GM12878 (cell line): ENCODE measurements at regions not wholly inside any gene's neighbourhood (a gene's known extent, or its start where the extent isn't known, plus 50 kb on each side); places are given as distances from the start of the nearest gene placed in this dataset.

Source experiments
- ATAC-seq: fragments of 200-7000 bp; cut with Tn5 transposase; 3 replicates; pipeline ENCODE4 v1.9.1; 2020; ENCODE audit warnings: mild to moderate bottlenecking, moderate library complexity
- BruUV-seq: library from RNA; stranded (reverse); fragments of 400-500 nt; replicated peaks from 2 replicates; lab custom pipeline; 2021; lab: Mats Ljungman, UMichigan
- CTCF ChIA-PET: fragments of 300-600 bp; sonication (Branson Sonifier 250); formaldehyde crosslinking; extraction: SDS; loops from one replicate; lab custom pipeline; 2021; ENCODE audit warnings: inconsistent platforms; lab: Yijun Ruan, JAX
- POLR2A ChIA-PET: fragments of 350-600 bp; formaldehyde crosslinking; extraction: SDS; loops from one replicate; lab custom pipeline; 2021; ENCODE audit warnings: inconsistent platforms; lab: Charles Lee
- RAD21 ChIA-PET: fragments of 300-600 bp; sonication (Branson Sonifier 250); formaldehyde crosslinking; loops from one replicate; lab custom pipeline; 2023; ENCODE audit warnings: antibody characterized with exemption; ENCODE audit not compliant: unreplicated experiment; lab: Charles Lee
- SMC1A ChIA-PET: fragments of 300-600 bp; sonication (Branson Sonifier 250); formaldehyde crosslinking; loops from one replicate; lab custom pipeline; 2023; ENCODE audit not compliant: unreplicated experiment, uncharacterized antibody; lab: Charles Lee
- DNase-seq: peaks from one replicate; pipeline ENCODE4 v3.0.0-alpha.2; 2011; ENCODE audit warnings: low read depth, low spot score
- FAIRE-seq: peaks from 3 replicates; lab custom pipeline; 2011; peaks lifted over from hg19 to GRCh38; lab: Jason Lieb, UNC
- H2AFZ ChIP-seq: 2 replicates; pipeline ENCODE4 v1.6.0; 2011; ENCODE audit warnings: low read depth, low read length, control low read depth; ENCODE audit not compliant: control insufficient read depth
- H3K27ac ChIP-seq: 2 replicates; pipeline ENCODE4 v1.5.1; 2011; ENCODE audit warnings: control low read depth; ENCODE audit not compliant: control insufficient read depth, insufficient read depth
- H3K27me3 ChIP-seq, 2 experiments: replicated peaks in 1 of 2; 2 replicates each; pipeline versions ENCODE4 v1.6.0 to v1.6.1; 2011; ENCODE audit warnings: low read length in 1 of 2; ENCODE audit not compliant: control insufficient read depth in 2 of 2, insufficient read depth in 2 of 2
- H3K36me3 ChIP-seq, 2 experiments: 2 replicates each; pipeline ENCODE4 v1.5.1; 2011; ENCODE audit warnings: low read length in 1 of 2; ENCODE audit not compliant: control insufficient read depth in 2 of 2, insufficient read depth in 2 of 2
- H3K4me1 ChIP-seq: 2 replicates; pipeline ENCODE4 v1.6.1; 2011; ENCODE audit warnings: mild to moderate bottlenecking, low read length, moderate library complexity, mixed read lengths; ENCODE audit not compliant: control insufficient read depth, insufficient read depth
- H3K4me2 ChIP-seq: 2 replicates; pipeline ENCODE4 v1.6.0; 2011; ENCODE audit warnings: control low read depth; ENCODE audit not compliant: control insufficient read depth, insufficient read depth
- H3K4me3 ChIP-seq: fragments of 200-600 bp; sonication (generic); 2 replicates; pipeline ENCODE4 v1.5.1; 2016
- H3K79me2 ChIP-seq: 2 replicates; pipeline ENCODE4 v1.6.0; 2011; ENCODE audit warnings: low read length; ENCODE audit not compliant: control insufficient read depth, insufficient read depth
- H3K9ac ChIP-seq: 2 replicates; pipeline ENCODE4 v1.8.0; 2011; ENCODE audit warnings: low read length, control low read depth, mixed read lengths; ENCODE audit not compliant: control insufficient read depth, insufficient read depth
- H3K9me3 ChIP-seq: replicated peaks from 3 replicates; pipeline ENCODE4 v1.5.1; 2011; ENCODE audit warnings: mild to moderate bottlenecking, low read length; ENCODE audit not compliant: control insufficient read depth, insufficient read depth
- H4K20me1 ChIP-seq: 2 replicates; pipeline ENCODE4 v1.6.0; 2011; ENCODE audit not compliant: control insufficient read depth, insufficient read depth
- ASH2L ChIP-seq: fragments of 300-600, 200-600 bp; sonication (generic); IDR thresholded peaks from 2 replicates; pipeline ENCODE4 v1.6.1; 2017; ENCODE audit warnings: low read depth, mild to moderate bottlenecking, borderline replicate concordance
- ATF3 ChIP-seq: IDR thresholded peaks from 2 replicates; pipeline ENCODE4 v1.6.1; 2011; ENCODE audit warnings: low read depth, mild to moderate bottlenecking, low read length, moderate library complexity, borderline replicate concordance; ENCODE audit errors: extremely low read depth
- DPF2 ChIP-seq: fragments of 450-650 bp; IDR thresholded peaks from 2 replicates; pipeline ENCODE4 v1.6.1; 2017; ENCODE audit warnings: mild to moderate bottlenecking
- HCFC1 ChIP-seq: fragments of 150-350 bp; IDR thresholded peaks from 2 replicates; pipeline ENCODE4 v1.6.1; 2014; ENCODE audit warnings: low read length
- NFYA ChIP-seq: IDR thresholded peaks from 2 replicates; pipeline ENCODE4 v1.6.1; 2011; ENCODE audit warnings: low read depth, mild to moderate bottlenecking, low read length, improper control_type of control experiment, borderline replicate concordance
- PML ChIP-seq: IDR thresholded peaks from 2 replicates; pipeline ENCODE4 v1.6.1; 2012; ENCODE audit warnings: low read length, inconsistent platforms
- POLR2AphosphoS2 ChIP-seq: IDR thresholded peaks from 2 replicates; pipeline ENCODE4 v1.6.1; 2011; ENCODE audit warnings: low read depth, mild to moderate bottlenecking, low read length, improper control_type of control experiment, moderate library complexity
- RAD51 ChIP-seq: fragments of 450-650 bp; IDR thresholded peaks from 2 replicates; pipeline ENCODE4 v1.6.1; 2016; ENCODE audit warnings: moderate library complexity, mild to moderate bottlenecking, inconsistent platforms
- RCOR1 ChIP-seq: conservative IDR thresholded peaks from 2 replicates; pipeline ENCODE4 v1.6.1; 2012; ENCODE audit warnings: low read depth, low read length, improper control_type of control experiment
- SMARCA5 ChIP-seq: fragments of 450-650 bp; IDR thresholded peaks from 2 replicates; pipeline ENCODE4 v1.6.1; 2017; ENCODE audit warnings: mild to moderate bottlenecking
- YY1 ChIP-seq: IDR thresholded peaks from 2 replicates; pipeline ENCODE4 v1.6.1; 2011; ENCODE audit warnings: low read depth, mild to moderate bottlenecking, low read length
- ZZZ3 ChIP-seq: IDR thresholded peaks from 2 replicates; pipeline ENCODE4 v1.6.1; 2011; ENCODE audit warnings: low read depth; ENCODE audit not compliant: control insufficient read depth, insufficient read length
- WGBS: methylation state at CpG from one replicate; pipeline ENCODE4 v1.1.6; 2016; ENCODE audit warnings: low lambda C conversion rate; ENCODE audit not compliant: insufficient replicate concordance, insufficient coverage; ENCODE audit errors: missing lambda C conversion rate; 5-methylcytosine and 5-hydroxymethylcytosine counted together
- in situ Hi-C: fragments of 300-500 bp; cut with MboI; formaldehyde crosslinking; loops from 9 replicates; pipeline ENCODE4 v1.14.3; 2018; ENCODE audit warnings: mixed read lengths
- intact Hi-C: fragments of 100-400 bp; cut with micrococcal nuclease; formaldehyde crosslinking; loops from one replicate; pipeline ENCODE4 v1.14.2; 2022; ENCODE audit not compliant: unreplicated experiment
- TF ChIP-seq, protein P1 (sequence below): IDR thresholded peaks from 2 replicates; pipeline ENCODE4 v1.6.1; 2012; ENCODE audit warnings: mild to moderate bottlenecking, low read depth, low read length
- TF ChIP-seq, protein P2 (sequence below): fragments of 450-650 bp; IDR thresholded peaks from 2 replicates; pipeline ENCODE4 v1.6.1; 2018; ENCODE audit warnings: mild to moderate bottlenecking, low read depth, moderate library complexity; ENCODE audit not compliant: partially characterized antibody
- TF ChIP-seq, protein P3 (sequence below): fragments of 450-650 bp; IDR thresholded peaks from 2 replicates; pipeline ENCODE4 v1.6.1; 2016; ENCODE audit warnings: mild to moderate bottlenecking

- TF ChIP-seq, protein P1, sequence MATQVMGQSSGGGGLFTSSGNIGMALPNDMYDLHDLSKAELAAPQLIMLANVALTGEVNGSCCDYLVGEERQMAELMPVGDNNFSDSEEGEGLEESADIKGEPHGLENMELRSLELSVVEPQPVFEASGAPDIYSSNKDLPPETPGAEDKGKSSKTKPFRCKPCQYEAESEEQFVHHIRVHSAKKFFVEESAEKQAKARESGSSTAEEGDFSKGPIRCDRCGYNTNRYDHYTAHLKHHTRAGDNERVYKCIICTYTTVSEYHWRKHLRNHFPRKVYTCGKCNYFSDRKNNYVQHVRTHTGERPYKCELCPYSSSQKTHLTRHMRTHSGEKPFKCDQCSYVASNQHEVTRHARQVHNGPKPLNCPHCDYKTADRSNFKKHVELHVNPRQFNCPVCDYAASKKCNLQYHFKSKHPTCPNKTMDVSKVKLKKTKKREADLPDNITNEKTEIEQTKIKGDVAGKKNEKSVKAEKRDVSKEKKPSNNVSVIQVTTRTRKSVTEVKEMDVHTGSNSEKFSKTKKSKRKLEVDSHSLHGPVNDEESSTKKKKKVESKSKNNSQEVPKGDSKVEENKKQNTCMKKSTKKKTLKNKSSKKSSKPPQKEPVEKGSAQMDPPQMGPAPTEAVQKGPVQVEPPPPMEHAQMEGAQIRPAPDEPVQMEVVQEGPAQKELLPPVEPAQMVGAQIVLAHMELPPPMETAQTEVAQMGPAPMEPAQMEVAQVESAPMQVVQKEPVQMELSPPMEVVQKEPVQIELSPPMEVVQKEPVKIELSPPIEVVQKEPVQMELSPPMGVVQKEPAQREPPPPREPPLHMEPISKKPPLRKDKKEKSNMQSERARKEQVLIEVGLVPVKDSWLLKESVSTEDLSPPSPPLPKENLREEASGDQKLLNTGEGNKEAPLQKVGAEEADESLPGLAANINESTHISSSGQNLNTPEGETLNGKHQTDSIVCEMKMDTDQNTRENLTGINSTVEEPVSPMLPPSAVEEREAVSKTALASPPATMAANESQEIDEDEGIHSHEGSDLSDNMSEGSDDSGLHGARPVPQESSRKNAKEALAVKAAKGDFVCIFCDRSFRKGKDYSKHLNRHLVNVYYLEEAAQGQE = no peak
These were observed 621.9 kb upstream of the GHITM start (continued) for GRCh38 chr10:83517456-83517855.

DNA sequence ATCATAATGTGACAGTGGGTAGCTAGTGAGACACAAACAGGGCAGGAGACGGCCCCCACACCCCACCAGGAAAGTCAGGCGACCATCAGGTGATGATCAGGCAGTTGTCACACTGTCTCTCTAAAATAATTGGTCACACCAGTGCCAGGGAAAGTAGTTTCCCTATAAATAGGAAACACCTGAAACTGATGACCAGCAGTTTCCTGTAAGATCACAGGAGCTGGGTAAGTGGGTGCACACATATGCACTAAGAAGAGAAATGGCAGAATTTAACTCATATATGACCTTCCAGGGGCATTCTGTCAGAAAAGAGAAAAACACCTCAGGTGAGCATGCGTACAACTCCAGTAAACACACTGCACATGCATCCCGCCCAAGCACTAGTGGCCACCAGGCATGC lies 620.5 kb upstream of the GHITM start:
- no peak overlapping the region for H2AFZ ChIP-seq
- in situ Hi-C loops (no loop called here), intact Hi-C loops (no loop called here)
- ATAC-seq (no peak), FAIRE-seq (no peak), DNase-seq (no peak)
- TF ChIP-seq DPF2 (no peak), PML (no peak), RAD51 (no peak), ASH2L (no peak), NFYA (no peak), ATF3 (no peak), ZZZ3 (no peak), RCOR1 (no peak), HCFC1 (no peak), POLR2AphosphoS2 (no peak), SMARCA5 (no peak), YY1 (no peak)
- TF ChIP-seq, protein P2, sequence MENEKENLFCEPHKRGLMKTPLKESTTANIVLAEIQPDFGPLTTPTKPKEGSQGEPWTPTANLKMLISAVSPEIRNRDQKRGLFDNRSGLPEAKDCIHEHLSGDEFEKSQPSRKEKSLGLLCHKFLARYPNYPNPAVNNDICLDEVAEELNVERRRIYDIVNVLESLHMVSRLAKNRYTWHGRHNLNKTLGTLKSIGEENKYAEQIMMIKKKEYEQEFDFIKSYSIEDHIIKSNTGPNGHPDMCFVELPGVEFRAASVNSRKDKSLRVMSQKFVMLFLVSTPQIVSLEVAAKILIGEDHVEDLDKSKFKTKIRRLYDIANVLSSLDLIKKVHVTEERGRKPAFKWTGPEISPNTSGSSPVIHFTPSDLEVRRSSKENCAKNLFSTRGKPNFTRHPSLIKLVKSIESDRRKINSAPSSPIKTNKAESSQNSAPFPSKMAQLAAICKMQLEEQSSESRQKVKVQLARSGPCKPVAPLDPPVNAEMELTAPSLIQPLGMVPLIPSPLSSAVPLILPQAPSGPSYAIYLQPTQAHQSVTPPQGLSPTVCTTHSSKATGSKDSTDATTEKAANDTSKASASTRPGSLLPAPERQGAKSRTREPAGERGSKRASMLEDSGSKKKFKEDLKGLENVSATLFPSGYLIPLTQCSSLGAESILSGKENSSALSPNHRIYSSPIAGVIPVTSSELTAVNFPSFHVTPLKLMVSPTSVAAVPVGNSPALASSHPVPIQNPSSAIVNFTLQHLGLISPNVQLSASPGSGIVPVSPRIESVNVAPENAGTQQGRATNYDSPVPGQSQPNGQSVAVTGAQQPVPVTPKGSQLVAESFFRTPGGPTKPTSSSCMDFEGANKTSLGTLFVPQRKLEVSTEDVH = no peak
- TF ChIP-seq, protein P3, sequence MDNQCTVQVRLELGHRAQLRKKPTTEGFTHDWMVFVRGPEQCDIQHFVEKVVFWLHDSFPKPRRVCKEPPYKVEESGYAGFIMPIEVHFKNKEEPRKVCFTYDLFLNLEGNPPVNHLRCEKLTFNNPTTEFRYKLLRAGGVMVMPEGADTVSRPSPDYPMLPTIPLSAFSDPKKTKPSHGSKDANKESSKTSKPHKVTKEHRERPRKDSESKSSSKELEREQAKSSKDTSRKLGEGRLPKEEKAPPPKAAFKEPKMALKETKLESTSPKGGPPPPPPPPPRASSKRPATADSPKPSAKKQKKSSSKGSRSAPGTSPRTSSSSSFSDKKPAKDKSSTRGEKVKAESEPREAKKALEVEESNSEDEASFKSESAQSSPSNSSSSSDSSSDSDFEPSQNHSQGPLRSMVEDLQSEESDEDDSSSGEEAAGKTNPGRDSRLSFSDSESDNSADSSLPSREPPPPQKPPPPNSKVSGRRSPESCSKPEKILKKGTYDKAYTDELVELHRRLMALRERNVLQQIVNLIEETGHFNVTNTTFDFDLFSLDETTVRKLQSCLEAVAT = no peak
- H3K36me3 ChIP-seq = no peaks in the 10 kb centered on the region
- no peak overlapping the region for H3K9ac ChIP-seq
- 35% methylated on average over 4 of the region's 4 CpGs for WGBS
- RAD21 ChIA-PET = no interaction called here
- no peak overlapping the region for H3K4me3 ChIP-seq
- no peaks in the 10 kb centered on the region for H3K79me2 ChIP-seq
- no peaks in the 10 kb centered on the region for H3K27me3 ChIP-seq
- H4K20me1 ChIP-seq = no peaks in the 10 kb centered on the region
- no peaks in the 10 kb centered on the region; the same call in 2 of the 3 replicates for H3K9me3 ChIP-seq
- no TSS peak for BruUV-seq
- no peak overlapping the region for H3K4me2 ChIP-seq
- CTCF ChIA-PET = interaction anchor here (1.1 kb wide), 1 partner anchor 128 kb away, joined by 3 read pairs; no protein-coding TSS in a partner anchor
- H3K4me1 ChIP-seq = no peaks in the 10 kb centered on the region
- SMC1A ChIA-PET = no interaction called here
- POLR2A ChIA-PET = no interaction called here
- H3K27ac ChIP-seq = no peak overlapping the region
